ENCODE measurements at regions not wholly inside any gene's neighbourhood (a gene's known extent, or its start where the extent isn't known, plus 50 kb on each side); places are given as distances from the start of the nearest gene placed in this dataset.

GRCh38 chr4:19523964-19524363, 727.7 kb upstream of the SLIT2 start:
- TF ChIP-seq, protein P1, sequence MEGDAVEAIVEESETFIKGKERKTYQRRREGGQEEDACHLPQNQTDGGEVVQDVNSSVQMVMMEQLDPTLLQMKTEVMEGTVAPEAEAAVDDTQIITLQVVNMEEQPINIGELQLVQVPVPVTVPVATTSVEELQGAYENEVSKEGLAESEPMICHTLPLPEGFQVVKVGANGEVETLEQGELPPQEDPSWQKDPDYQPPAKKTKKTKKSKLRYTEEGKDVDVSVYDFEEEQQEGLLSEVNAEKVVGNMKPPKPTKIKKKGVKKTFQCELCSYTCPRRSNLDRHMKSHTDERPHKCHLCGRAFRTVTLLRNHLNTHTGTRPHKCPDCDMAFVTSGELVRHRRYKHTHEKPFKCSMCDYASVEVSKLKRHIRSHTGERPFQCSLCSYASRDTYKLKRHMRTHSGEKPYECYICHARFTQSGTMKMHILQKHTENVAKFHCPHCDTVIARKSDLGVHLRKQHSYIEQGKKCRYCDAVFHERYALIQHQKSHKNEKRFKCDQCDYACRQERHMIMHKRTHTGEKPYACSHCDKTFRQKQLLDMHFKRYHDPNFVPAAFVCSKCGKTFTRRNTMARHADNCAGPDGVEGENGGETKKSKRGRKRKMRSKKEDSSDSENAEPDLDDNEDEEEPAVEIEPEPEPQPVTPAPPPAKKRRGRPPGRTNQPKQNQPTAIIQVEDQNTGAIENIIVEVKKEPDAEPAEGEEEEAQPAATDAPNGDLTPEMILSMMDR (IDR thresholded peaks at IDR 0.05), result no peak
- no peak for TF ChIP-seq POLR2A (IDR thresholded peaks at IDR 0.05)

All from esophagus squamous epithelium (tissue), 4 donors.